Osteoblast (primary cell): ENCODE measurements at regions not wholly inside any gene's neighbourhood (a gene's known extent, or its start where the extent isn't known, plus 50 kb on each side); places are given as distances from the start of the nearest gene placed in this dataset.
"Not testable (repeated sequence)": the region's sequence is repeated elsewhere in the genome, so short reads cannot be mapped to it uniquely, and the experiment has no call there.

ENCODE experiments used
- DNase-seq: peaks from one replicate; pipeline ENCODE4 v3.0.0; 2011; ENCODE audit warnings: low spot score, mixed read lengths; ENCODE audit not compliant: insufficient read length; ENCODE audit errors: missing footprints
- H2AFZ ChIP-seq: 2 replicates; pipeline ENCODE4 v1.6.0; 2011; ENCODE audit warnings: mild to moderate bottlenecking, low read length
- H3K27ac ChIP-seq: 2 replicates; pipeline ENCODE4 v1.5.1; 2011; ENCODE audit warnings: mild to moderate bottlenecking, low read depth, low read length, moderate library complexity
- H3K27me3 ChIP-seq: 2 replicates; pipeline ENCODE4 v1.6.0; 2012; ENCODE audit warnings: mild to moderate bottlenecking, control low read depth, inconsistent platforms, low read length, moderate library complexity; ENCODE audit not compliant: insufficient read depth
- H3K36me3 ChIP-seq: 2 replicates; pipeline ENCODE4 v1.5.1; 2011; ENCODE audit warnings: mild to moderate bottlenecking, low read length, control low read depth, moderate library complexity; ENCODE audit not compliant: insufficient read depth
- H3K4me1 ChIP-seq: 2 replicates; pipeline ENCODE4 v1.5.1; 2011; ENCODE audit warnings: mild to moderate bottlenecking, low read length, control low read depth, moderate library complexity; ENCODE audit not compliant: insufficient read depth
- H3K4me2 ChIP-seq: 2 replicates; pipeline ENCODE4 v1.6.0; 2011; ENCODE audit warnings: mild to moderate bottlenecking, low read length; ENCODE audit not compliant: insufficient read depth
- H3K4me3 ChIP-seq: fragments of 200-600 bp; sonication (generic); 3 replicates; pipeline ENCODE4 v1.5.1; 2012; ENCODE audit warnings: mild to moderate bottlenecking, low read length, inconsistent platforms; ENCODE audit not compliant: insufficient read depth
- H3K79me2 ChIP-seq: 2 replicates; pipeline ENCODE4 v1.6.0; 2012; ENCODE audit warnings: mild to moderate bottlenecking, low read length, control low read depth, inconsistent platforms; ENCODE audit not compliant: insufficient read depth
- H3K9me3 ChIP-seq: 2 replicates; pipeline ENCODE4 v1.5.1; 2011; ENCODE audit warnings: low read depth, low read length, control low read depth
- H4K20me1 ChIP-seq: 2 replicates; pipeline ENCODE4 v1.6.0; 2012; ENCODE audit warnings: mild to moderate bottlenecking, low read length, control low read depth; ENCODE audit not compliant: insufficient read depth
- TF ChIP-seq, protein P1 (sequence below): IDR thresholded peaks from 2 replicates; pipeline ENCODE4 v1.5.1; 2011; ENCODE audit warnings: mild to moderate bottlenecking, low read depth, low read length, moderate library complexity; ENCODE audit errors: extremely low read depth

GRCh38 chr5:104859437-104859836 lies 1296.8 kb upstream of the NUDT12 start:
- Histone ChIP-seq H4K20me1 (no peaks in the 10 kb centered on the region), H3K4me3 (no peak overlapping the region), H3K79me2 (no peaks in the 10 kb centered on the region), H3K9me3 (no peaks in the 10 kb centered on the region), H2AFZ (no peak overlapping the region), H3K27me3 (no peaks in the 10 kb centered on the region), H3K4me2 (no peak overlapping the region), H3K36me3 (no peaks in the 10 kb centered on the region), H3K4me1 (no peaks in the 10 kb centered on the region), H3K27ac (no peak overlapping the region)
- DNase-seq, result no peak
- TF ChIP-seq, protein P1, sequence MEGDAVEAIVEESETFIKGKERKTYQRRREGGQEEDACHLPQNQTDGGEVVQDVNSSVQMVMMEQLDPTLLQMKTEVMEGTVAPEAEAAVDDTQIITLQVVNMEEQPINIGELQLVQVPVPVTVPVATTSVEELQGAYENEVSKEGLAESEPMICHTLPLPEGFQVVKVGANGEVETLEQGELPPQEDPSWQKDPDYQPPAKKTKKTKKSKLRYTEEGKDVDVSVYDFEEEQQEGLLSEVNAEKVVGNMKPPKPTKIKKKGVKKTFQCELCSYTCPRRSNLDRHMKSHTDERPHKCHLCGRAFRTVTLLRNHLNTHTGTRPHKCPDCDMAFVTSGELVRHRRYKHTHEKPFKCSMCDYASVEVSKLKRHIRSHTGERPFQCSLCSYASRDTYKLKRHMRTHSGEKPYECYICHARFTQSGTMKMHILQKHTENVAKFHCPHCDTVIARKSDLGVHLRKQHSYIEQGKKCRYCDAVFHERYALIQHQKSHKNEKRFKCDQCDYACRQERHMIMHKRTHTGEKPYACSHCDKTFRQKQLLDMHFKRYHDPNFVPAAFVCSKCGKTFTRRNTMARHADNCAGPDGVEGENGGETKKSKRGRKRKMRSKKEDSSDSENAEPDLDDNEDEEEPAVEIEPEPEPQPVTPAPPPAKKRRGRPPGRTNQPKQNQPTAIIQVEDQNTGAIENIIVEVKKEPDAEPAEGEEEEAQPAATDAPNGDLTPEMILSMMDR, result no peak

- H2AFZ ChIP-seq, H4K20me1 ChIP-seq, H3K36me3 ChIP-seq, H3K4me1 ChIP-seq, H3K79me2 ChIP-seq, H3K4me3 ChIP-seq, H3K9me3 ChIP-seq, H3K27me3 ChIP-seq, H3K4me2 ChIP-seq, H3K27ac ChIP-seq, DNase-seq: not testable (repeated sequence)
Observed at GRCh38 chr5:104852099-104852498, 1289.5 kb upstream of the NUDT12 start.

- no peaks in the 10 kb centered on the region for H3K79me2 ChIP-seq
- H3K4me2 ChIP-seq, result no peak overlapping the region
- TF ChIP-seq, protein P1, result no peak
- no peaks in the 10 kb centered on the region for H3K4me1 ChIP-seq
- no peak overlapping the region for H3K27ac ChIP-seq
- no peak overlapping the region for H2AFZ ChIP-seq
- no peaks in the 10 kb centered on the region for H3K27me3 ChIP-seq
- H3K4me3 ChIP-seq, result no peak overlapping the region
- H3K36me3 ChIP-seq, result no peaks in the 10 kb centered on the region
- DNase-seq, result no peak
- no peaks in the 10 kb centered on the region for H4K20me1 ChIP-seq
- H3K9me3 ChIP-seq, result no peaks in the 10 kb centered on the region
Observed at GRCh38 chr5:104845541-104845940, 1283.0 kb upstream of the NUDT12 start.

DNA sequence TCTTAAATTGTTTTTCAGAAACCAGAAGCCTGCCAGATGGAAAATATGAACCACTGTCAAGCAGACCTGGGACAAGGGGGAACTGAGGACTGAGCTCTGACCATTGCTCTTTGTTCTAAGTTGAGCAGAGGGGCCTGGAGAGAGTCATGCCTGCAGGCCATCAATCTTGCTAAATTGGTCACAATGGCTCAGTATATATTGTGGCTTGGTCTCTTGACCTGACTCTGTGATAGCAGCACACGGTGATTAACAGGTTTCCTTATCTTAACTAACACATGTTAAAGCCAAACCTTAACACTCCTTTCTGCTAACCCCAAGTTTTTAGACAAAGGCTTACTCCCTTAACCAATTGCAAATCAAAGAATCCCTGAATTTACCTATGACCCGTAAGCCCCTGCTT lies 1281.2 kb upstream of the NUDT12 start:
- no peaks in the 10 kb centered on the region for H3K9me3 ChIP-seq
- H3K27ac ChIP-seq, result no peak overlapping the region
- no peaks in the 10 kb centered on the region for H4K20me1 ChIP-seq
- H2AFZ ChIP-seq, result no peak overlapping the region
- H3K79me2 ChIP-seq, result no peaks in the 10 kb centered on the region
- DNase-seq, result no peak
- no peaks in the 10 kb centered on the region for H3K4me1 ChIP-seq
- TF ChIP-seq, protein P1, result no peak
- H3K4me2 ChIP-seq, result no peak overlapping the region
- no peak overlapping the region for H3K4me3 ChIP-seq
- H3K36me3 ChIP-seq, result no peaks in the 10 kb centered on the region
- no peaks in the 10 kb centered on the region for H3K27me3 ChIP-seq
